Activated naive CD8-positive, alpha-beta T cell treated with anti-CD3 and anti-CD28 coated beads, Interleukin-2, amount 50 U/mL, for 24 hours (primary cell): ENCODE measurements at regions not wholly inside any gene's neighbourhood (a gene's known extent, or its start where the extent isn't known, plus 50 kb on each side); places are given as distances from the start of the nearest gene placed in this dataset.

Experiments used
- ATAC-seq: fragments of 150-1000 bp; cut with Tn5 transposase; one replicate; pipeline ENCODE4 v1.10.0; 2021
- DNase-seq: peaks from one replicate; pipeline ENCODE4 v3.0.0; 2021
- H3K27ac Mint-ChIP-seq: one replicate; pipeline ENCODE4 v1.8.0; 2021; ENCODE audit warnings: mild to moderate bottlenecking, mixed read lengths
- H3K27me3 Mint-ChIP-seq: one replicate; pipeline ENCODE4 v1.8.0; 2021; ENCODE audit warnings: mixed read lengths
- H3K36me3 Mint-ChIP-seq: one replicate; pipeline ENCODE4 v1.8.0; 2021; ENCODE audit warnings: low read depth, mixed read lengths
- H3K4me1 Mint-ChIP-seq: one replicate; pipeline ENCODE4 v1.8.0; 2021; ENCODE audit warnings: mixed read lengths
- H3K4me3 Mint-ChIP-seq: one replicate; pipeline ENCODE4 v1.8.0; 2021; ENCODE audit warnings: mild to moderate bottlenecking, moderate library complexity, mixed read lengths
- H3K9me3 Mint-ChIP-seq: one replicate; pipeline ENCODE4 v1.8.0; 2021; ENCODE audit warnings: mixed read lengths

GRCh38 chr17:77320044-77320440, 179.3 kb downstream of the SEC14L1 start:
- H3K27ac Mint-ChIP-seq, result no peak overlapping the region
- ATAC-seq, result no peak
- no peaks in the 10 kb centered on the region for H3K9me3 Mint-ChIP-seq
- H3K4me1 Mint-ChIP-seq, result peaks cover 54% of the 10 kb centered on the region
- DNase-seq, result no peak
- H3K27me3 Mint-ChIP-seq, result no peaks in the 10 kb centered on the region
- no peaks in the 10 kb centered on the region for H3K36me3 Mint-ChIP-seq
- peak overlapping the region; percentile 74 for H3K4me3 Mint-ChIP-seq

GRCh38 chr17:77320485-77321256, 179.9 kb downstream of the SEC14L1 start:
- no peaks in the 10 kb centered on the region for H3K36me3 Mint-ChIP-seq
- H3K4me1 Mint-ChIP-seq, result peaks cover 58% of the 10 kb centered on the region
- ATAC-seq (no peak), DNase-seq (no peak)
- peak overlapping the region; percentile 44 for H3K4me3 Mint-ChIP-seq
- H3K9me3 Mint-ChIP-seq, result no peaks in the 10 kb centered on the region
- H3K27ac Mint-ChIP-seq, result no peak overlapping the region
- H3K27me3 Mint-ChIP-seq, result no peaks in the 10 kb centered on the region

GRCh38 chr17:77321649-77322513, 181.1 kb downstream of the SEC14L1 start:
- DNase-seq (no peak), ATAC-seq (no peak)
- H3K4me3 Mint-ChIP-seq, result peak overlapping the region; percentile 58
- H3K27ac Mint-ChIP-seq, result no peak overlapping the region
- H3K9me3 Mint-ChIP-seq, result no peaks in the 10 kb centered on the region
- H3K36me3 Mint-ChIP-seq, result no peaks in the 10 kb centered on the region
- peaks cover 65% of the 10 kb centered on the region for H3K4me1 Mint-ChIP-seq
- H3K27me3 Mint-ChIP-seq, result no peaks in the 10 kb centered on the region

- peaks cover 67% of the 10 kb centered on the region for H3K4me1 Mint-ChIP-seq
- DNase-seq, result peak; percentile 33
- ATAC-seq, result no peak
- peak overlapping the region; percentile 58 for H3K4me3 Mint-ChIP-seq
- no peaks in the 10 kb centered on the region for H3K36me3 Mint-ChIP-seq
- no peaks in the 10 kb centered on the region for H3K9me3 Mint-ChIP-seq
- no peaks in the 10 kb centered on the region for H3K27me3 Mint-ChIP-seq
- peak overlapping the region; percentile 18 for H3K27ac Mint-ChIP-seq
These were observed 182.0 kb downstream of the SEC14L1 start for GRCh38 chr17:77322514-77323412.

GRCh38 chr17:77323413-77324171, 182.8 kb downstream of the SEC14L1 start:
- ATAC-seq (no peak), DNase-seq (peak; percentile 22)
- H3K4me3 Mint-ChIP-seq, result peak overlapping the region; percentile 40
- H3K27me3 Mint-ChIP-seq, result no peaks in the 10 kb centered on the region
- no peaks in the 10 kb centered on the region for H3K36me3 Mint-ChIP-seq
- peaks cover 63% of the 10 kb centered on the region for H3K4me1 Mint-ChIP-seq
- H3K27ac Mint-ChIP-seq, result peak overlapping the region; percentile 60
- no peaks in the 10 kb centered on the region for H3K9me3 Mint-ChIP-seq

- no peaks in the 10 kb centered on the region for H3K27me3 Mint-ChIP-seq
- ATAC-seq, result no peak
- H3K36me3 Mint-ChIP-seq, result no peaks in the 10 kb centered on the region
- no peak for DNase-seq
- H3K4me1 Mint-ChIP-seq, result peaks cover 59% of the 10 kb centered on the region
- no peaks in the 10 kb centered on the region for H3K9me3 Mint-ChIP-seq
- H3K4me3 Mint-ChIP-seq, result no peak overlapping the region
- peak overlapping the region; percentile 79 for H3K27ac Mint-ChIP-seq
These were observed 183.5 kb downstream of the SEC14L1 start for GRCh38 chr17:77324227-77324626.

GRCh38 chr17:77325577-77326075, 184.9 kb downstream of the SEC14L1 start:
- Mint-ChIP-seq H3K27me3 (no peaks in the 10 kb centered on the region), H3K9me3 (no peaks in the 10 kb centered on the region), H3K4me1 (peaks cover 47% of the 10 kb centered on the region), H3K27ac (peak overlapping the region; percentile 79), H3K4me3 (no peak overlapping the region), H3K36me3 (no peaks in the 10 kb centered on the region)
- ATAC-seq, result no peak
- DNase-seq, result no peak

GRCh38 chr17:77326076-77326591, 185.4 kb downstream of the SEC14L1 start:
- H3K4me3 Mint-ChIP-seq, result no peak overlapping the region
- H3K27me3 Mint-ChIP-seq, result no peaks in the 10 kb centered on the region
- H3K4me1 Mint-ChIP-seq, result peaks cover 43% of the 10 kb centered on the region
- no peaks in the 10 kb centered on the region for H3K9me3 Mint-ChIP-seq
- no peaks in the 10 kb centered on the region for H3K36me3 Mint-ChIP-seq
- DNase-seq (peak; percentile 33), ATAC-seq (no peak)
- H3K27ac Mint-ChIP-seq, result peak overlapping the region; percentile 30

- Mint-ChIP-seq H3K27ac (no peak overlapping the region), H3K27me3 (no peaks in the 10 kb centered on the region), H3K4me1 (peaks cover 48% of the 10 kb centered on the region), H3K4me3 (no peak overlapping the region), H3K36me3 (no peaks in the 10 kb centered on the region), H3K9me3 (no peaks in the 10 kb centered on the region)
- DNase-seq, result no peak
- ATAC-seq, result no peak
These were observed 185.9 kb downstream of the SEC14L1 start for GRCh38 chr17:77326636-77327035.

- Mint-ChIP-seq H3K4me3 (no peak overlapping the region), H3K4me1 (peaks cover 54% of the 10 kb centered on the region), H3K27ac (no peak overlapping the region)
These were observed 186.4 kb downstream of the SEC14L1 start for GRCh38 chr17:77327181-77327565.

GRCh38 chr17:77327566-77328464, 187.0 kb downstream of the SEC14L1 start:
- no peak overlapping the region for H3K4me3 Mint-ChIP-seq
- no peaks in the 10 kb centered on the region for H3K9me3 Mint-ChIP-seq
- H3K36me3 Mint-ChIP-seq, result no peaks in the 10 kb centered on the region
- DNase-seq, result no peak
- H3K4me1 Mint-ChIP-seq, result peaks cover 57% of the 10 kb centered on the region
- peak overlapping the region; percentile 61 for H3K27ac Mint-ChIP-seq
- ATAC-seq, result no peak
- H3K27me3 Mint-ChIP-seq, result no peaks in the 10 kb centered on the region

More at GRCh38 chr17:77327181-77327565, 186.4 kb downstream of the SEC14L1 start:
- H3K36me3 Mint-ChIP-seq, result no peaks in the 10 kb centered on the region
- ATAC-seq, result no peak
- DNase-seq, result no peak
- no peaks in the 10 kb centered on the region for H3K9me3 Mint-ChIP-seq
- H3K27me3 Mint-ChIP-seq, result no peaks in the 10 kb centered on the region

GRCh38 chr17:77328823-77329740, 188.3 kb downstream of the SEC14L1 start:
- DNase-seq, result no peak
- Mint-ChIP-seq H3K27ac (peak overlapping the region; percentile 61), H3K4me3 (no peak overlapping the region), H3K36me3 (no peaks in the 10 kb centered on the region), H3K27me3 (no peaks in the 10 kb centered on the region), H3K4me1 (peaks cover 61% of the 10 kb centered on the region), H3K9me3 (no peaks in the 10 kb centered on the region)
- no peak for ATAC-seq
